Panc1 (cell line): ENCODE measurements at regions not wholly inside any gene's neighbourhood (a gene's known extent, or its start where the extent isn't known, plus 50 kb on each side); places are given as distances from the start of the nearest gene placed in this dataset.

ENCODE experiments used
- ATAC-seq: fragments of 200-7000 bp; cut with Tn5 transposase; 2 replicates; pipeline ENCODE4 v1.9.1; 2020; ENCODE audit warnings: mild to moderate bottlenecking, moderate library complexity
- BruUV-seq: library from RNA; stranded (reverse); fragments of 400-500 nt; replicated peaks from 2 replicates; lab custom pipeline; 2021; lab: Mats Ljungman, UMichigan
- CTCF ChIA-PET: fragments of 300-600 bp; sonication (Branson Sonifier 250); formaldehyde crosslinking; loops from one replicate; lab custom pipeline; 2022; ENCODE audit warnings: antibody characterized with exemption; lab: Charles Lee
- POLR2A ChIA-PET: fragments of 300-600 bp; sonication (Branson Sonifier 250); formaldehyde crosslinking; loops from one replicate; lab custom pipeline; 2022; ENCODE audit warnings: antibody characterized with exemption; lab: Charles Lee
- DNase-seq: peaks from one replicate; pipeline ENCODE4 v3.0.0-alpha.2; 2010; ENCODE audit warnings: low read depth, low spot score
- H3K27ac ChIP-seq: 2 replicates; pipeline ENCODE4 v1.5.1; 2011; ENCODE audit warnings: mild to moderate bottlenecking, low read length, inconsistent platforms
- H3K27me3 ChIP-seq: fragments of 200-500 bp; sonication (Bioruptor generic); 2 replicates; pipeline ENCODE4 v1.6.0; 2014; ENCODE audit warnings: low read length, inconsistent platforms; ENCODE audit not compliant: control insufficient read depth, insufficient read depth
- H3K36me3 ChIP-seq: fragments of 200-500 bp; sonication (Bioruptor generic); 2 replicates; pipeline ENCODE4 v1.5.1; 2014; ENCODE audit warnings: inconsistent platforms, mild to moderate bottlenecking, low read length, moderate library complexity; ENCODE audit not compliant: control insufficient read depth, insufficient read depth
- H3K4me1 ChIP-seq: 2 replicates; pipeline ENCODE4 v1.5.1; 2011; ENCODE audit warnings: inconsistent platforms, mild to moderate bottlenecking, low read length, moderate library complexity; ENCODE audit not compliant: control insufficient read depth, insufficient read depth
- H3K4me3 ChIP-seq, 2 experiments: 2 replicates each; pipeline ENCODE4 v1.5.1; 2011 to 2012; ENCODE audit warnings: low read depth in 2 of 2, low read length in 2 of 2, mild to moderate bottlenecking in 2 of 2, inconsistent platforms in 1 of 2, moderate library complexity in 1 of 2
- H3K9me3 ChIP-seq: fragments of 200-500 bp; sonication (Bioruptor generic); 2 replicates; pipeline ENCODE4 v1.5.1; 2014; ENCODE audit warnings: low read depth, mild to moderate bottlenecking, inconsistent platforms, low read length, moderate library complexity; ENCODE audit not compliant: control insufficient read depth, insufficient read depth
- POLR2AphosphoS5 ChIP-seq: IDR thresholded peaks from 2 replicates; pipeline ENCODE4 v1.6.1; 2012; ENCODE audit warnings: mild to moderate bottlenecking, low read depth, low read length, moderate library complexity
- REST ChIP-seq, 2 experiments: IDR thresholded peaks; 2 replicates each; pipeline ENCODE4 v1.6.1; 2011 to 2012; ENCODE audit warnings: low read depth in 2 of 2, control low read depth in 1 of 2, low read length in 1 of 2, mild to moderate bottlenecking in 1 of 2, moderate library complexity in 1 of 2; ENCODE audit not compliant: insufficient read depth in 1 of 2
- SIN3A ChIP-seq: IDR thresholded peaks from 2 replicates; pipeline ENCODE4 v1.6.1; 2012; ENCODE audit warnings: low read depth, mild to moderate bottlenecking, low read length, moderate library complexity, borderline replicate concordance; ENCODE audit not compliant: insufficient read depth
- TCF7L2 ChIP-seq: IDR thresholded peaks from 2 replicates; pipeline ENCODE4 v1.6.1; 2011; ENCODE audit warnings: mild to moderate bottlenecking, low read depth, low read length, inconsistent platforms
- in situ Hi-C: cut with HindIII; loops from 2 replicates; pipeline ENCODE4 v1.10.0; 2016; ENCODE audit warnings: low sequenced_read_pairs, low pct_unique_long_range_greater_than_20kb
- intact Hi-C: fragments of 100-400 bp; cut with micrococcal nuclease; formaldehyde crosslinking; loops from one replicate; pipeline ENCODE4 v1.10.0; 2022; ENCODE audit not compliant: unreplicated experiment
- TF ChIP-seq, protein P1 (sequence below): fragments of 450-650 bp; IDR thresholded peaks from 2 replicates; pipeline ENCODE4 v1.5.1; 2017; ENCODE audit warnings: mild to moderate bottlenecking

- ATAC-seq (no peak), DNase-seq (no peak)
- BruUV-seq, result no TSS peak
- H3K9me3 ChIP-seq, result no peaks in the 10 kb centered on the region
- no peaks in the 10 kb centered on the region for H3K36me3 ChIP-seq
- no peak overlapping the region for H3K4me3 ChIP-seq
- ChIA-PET POLR2A (no interaction called here), CTCF (no interaction called here)
- no peaks in the 10 kb centered on the region for H3K27me3 ChIP-seq
- in situ Hi-C loops, result no loop called here
- H3K4me1 ChIP-seq, result no peaks in the 10 kb centered on the region
- H3K27ac ChIP-seq, result no peak overlapping the region
- intact Hi-C loops, result no loop called here
- TF ChIP-seq REST (IDR thresholded peaks at IDR 0.05; ENCODE audit: insufficient read depth in 1 of 2, low read depth in 2 of 2, low read length in 1 of 2), result no peak
These were observed 408.7 kb upstream of the PIK3R1 start for GRCh38 chr5:67806654-67807438.

DNA sequence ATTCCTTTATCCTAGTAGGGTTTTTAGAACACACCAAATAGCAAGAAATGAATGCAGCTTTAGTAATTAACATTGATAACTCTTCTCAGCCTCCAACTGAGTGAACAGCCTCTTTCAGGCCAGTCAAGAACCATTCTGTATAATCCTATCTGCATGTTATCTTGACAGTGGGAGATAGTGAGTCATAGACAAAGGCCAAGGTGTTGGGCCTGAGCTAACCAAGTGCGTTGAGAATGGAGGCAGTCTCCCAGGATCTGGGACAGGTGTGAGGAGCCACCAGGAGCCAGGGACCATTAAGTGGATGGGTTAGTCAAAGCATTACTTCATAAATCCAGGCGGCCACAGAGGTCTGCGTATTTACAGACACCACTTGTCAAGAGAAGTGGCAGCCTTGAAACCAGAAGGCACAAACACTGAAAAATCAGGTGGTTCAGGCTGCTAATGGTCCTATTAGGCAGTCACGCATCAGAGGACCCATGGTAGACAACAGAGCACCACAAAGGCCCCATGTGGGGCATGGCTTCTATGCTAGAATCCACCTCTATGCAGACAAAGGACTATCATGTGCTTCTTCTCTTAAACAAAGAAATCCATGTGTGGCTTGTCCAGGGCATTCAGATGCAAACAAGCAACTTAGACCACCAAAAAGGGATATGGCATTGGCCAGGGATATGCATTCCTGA is 409.7 kb upstream of the PIK3R1 start:
- intact Hi-C loops (no loop called here), in situ Hi-C loops (no loop called here)
- ChIA-PET CTCF (no interaction called here), POLR2A (no interaction called here)
- no peak for ATAC-seq
- no peak for DNase-seq
- H3K36me3 ChIP-seq, result no peaks in the 10 kb centered on the region
- H3K9me3 ChIP-seq, result no peaks in the 10 kb centered on the region
- TF ChIP-seq, protein P1, sequence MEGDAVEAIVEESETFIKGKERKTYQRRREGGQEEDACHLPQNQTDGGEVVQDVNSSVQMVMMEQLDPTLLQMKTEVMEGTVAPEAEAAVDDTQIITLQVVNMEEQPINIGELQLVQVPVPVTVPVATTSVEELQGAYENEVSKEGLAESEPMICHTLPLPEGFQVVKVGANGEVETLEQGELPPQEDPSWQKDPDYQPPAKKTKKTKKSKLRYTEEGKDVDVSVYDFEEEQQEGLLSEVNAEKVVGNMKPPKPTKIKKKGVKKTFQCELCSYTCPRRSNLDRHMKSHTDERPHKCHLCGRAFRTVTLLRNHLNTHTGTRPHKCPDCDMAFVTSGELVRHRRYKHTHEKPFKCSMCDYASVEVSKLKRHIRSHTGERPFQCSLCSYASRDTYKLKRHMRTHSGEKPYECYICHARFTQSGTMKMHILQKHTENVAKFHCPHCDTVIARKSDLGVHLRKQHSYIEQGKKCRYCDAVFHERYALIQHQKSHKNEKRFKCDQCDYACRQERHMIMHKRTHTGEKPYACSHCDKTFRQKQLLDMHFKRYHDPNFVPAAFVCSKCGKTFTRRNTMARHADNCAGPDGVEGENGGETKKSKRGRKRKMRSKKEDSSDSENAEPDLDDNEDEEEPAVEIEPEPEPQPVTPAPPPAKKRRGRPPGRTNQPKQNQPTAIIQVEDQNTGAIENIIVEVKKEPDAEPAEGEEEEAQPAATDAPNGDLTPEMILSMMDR, result no peak
- TF ChIP-seq REST (IDR thresholded peaks at IDR 0.05; ENCODE audit: insufficient read depth in 1 of 2, low read depth in 2 of 2, low read length in 1 of 2) (no peak), POLR2AphosphoS5 (no peak), SIN3A (no peak), TCF7L2 (no peak)
- no peaks in the 10 kb centered on the region for H3K4me1 ChIP-seq
- H3K27me3 ChIP-seq, result no peaks in the 10 kb centered on the region
- no peak overlapping the region for H3K4me3 ChIP-seq
- no TSS peak for BruUV-seq
- H3K27ac ChIP-seq, result no peak overlapping the region
